Neural cell (in vitro differentiated cells): ENCODE measurements at regions not wholly inside any gene's neighbourhood (a gene's known extent, or its start where the extent isn't known, plus 50 kb on each side); places are given as distances from the start of the nearest gene placed in this dataset.

ENCODE experiments used
- H2AFZ ChIP-seq: fragments of 200-600, 300-800 bp; sonication (generic), shearing (Covaris generic); 2 replicates; pipeline ENCODE4 v1.6.0; 2014; ENCODE audit warnings: low read depth, mild to moderate bottlenecking, antibody characterized with exemption, low read length, moderate library complexity
- H3F3A ChIP-seq: fragments of 200-600 bp; shearing (Covaris generic); 2 replicates; pipeline ENCODE4 v1.6.1; 2016; ENCODE audit warnings: mild to moderate bottlenecking, moderate library complexity, mixed read lengths, antibody characterized with exemption, low read length; ENCODE audit not compliant: insufficient read depth, poor library complexity, severe bottlenecking
- H3K27ac ChIP-seq: fragments of 200-600, 300-800 bp; sonication (generic), shearing (Covaris generic); 2 replicates; pipeline ENCODE4 v1.5.1; 2014; ENCODE audit warnings: mild to moderate bottlenecking, low read length, moderate library complexity
- H3K27me3 ChIP-seq: fragments of 300-800, 200-600 bp; sonication (generic), shearing (Covaris generic); 2 replicates; pipeline ENCODE4 v1.6.0; 2014; ENCODE audit warnings: mild to moderate bottlenecking, low read depth, low read length, moderate library complexity; ENCODE audit not compliant: insufficient read depth
- H3K36me3 ChIP-seq: fragments of 300-800, 200-600 bp; sonication (generic), shearing (Covaris generic); 2 replicates; pipeline ENCODE4 v1.5.1; 2014; ENCODE audit warnings: mild to moderate bottlenecking, antibody characterized with exemption, low read length, moderate library complexity; ENCODE audit not compliant: insufficient read depth
- H3K4me2 ChIP-seq: fragments of 300-800, 200-600 bp; sonication (generic), shearing (Covaris generic); 2 replicates; pipeline ENCODE4 v1.6.0; 2014; ENCODE audit warnings: mild to moderate bottlenecking, low read length
- H3K4me3 ChIP-seq: fragments of 300-800, 200-600 bp; sonication (generic), shearing (Covaris generic); 2 replicates; pipeline ENCODE4 v1.5.1; 2014; ENCODE audit warnings: mild to moderate bottlenecking, low read length, moderate library complexity
- H3K79me2 ChIP-seq: fragments of 200-600 bp; shearing (Covaris generic); replicated peaks from 2 replicates; pipeline ENCODE4 v1.6.0; 2014; ENCODE audit warnings: mild to moderate bottlenecking, low read length, moderate library complexity; ENCODE audit not compliant: insufficient read depth
- H3K9ac ChIP-seq: fragments of 300-800, 200-600 bp; sonication (generic), shearing (Covaris generic); 2 replicates; pipeline ENCODE4 v1.6.1; 2016; ENCODE audit warnings: mild to moderate bottlenecking, low read length, mixed read lengths
- H3K9me2 ChIP-seq: fragments of 200-600 bp; shearing (Covaris generic); 2 replicates; pipeline ENCODE4 v1.6.1; 2016; ENCODE audit warnings: mild to moderate bottlenecking, low read length, mixed read lengths; ENCODE audit not compliant: insufficient read depth
- H3K9me3 ChIP-seq: fragments of 200-600, 300-800 bp; sonication (generic), shearing (Covaris generic); 2 replicates; pipeline ENCODE4 v1.6.1; 2016; ENCODE audit warnings: mild to moderate bottlenecking, mixed run types, low read length, moderate library complexity, mixed read lengths
- H4K20me1 ChIP-seq: fragments of 200-600 bp; shearing (Covaris generic); 2 replicates; pipeline ENCODE4 v1.6.1; 2016; ENCODE audit warnings: mild to moderate bottlenecking, mixed run types; ENCODE audit not compliant: insufficient read depth
- CTCF ChIP-seq: fragments of 450-650 bp; IDR thresholded peaks from 2 replicates; pipeline ENCODE4 v1.5.1; 2014; ENCODE audit warnings: antibody characterized with exemption, mild to moderate bottlenecking, moderate library complexity; ENCODE audit not compliant: poor library complexity, severe bottlenecking
- EP300 ChIP-seq: fragments of 450-650 bp; conservative IDR thresholded peaks from 2 replicates; pipeline ENCODE4 v1.6.1; 2014; ENCODE audit warnings: antibody characterized with exemption, mild to moderate bottlenecking, moderate library complexity; ENCODE audit not compliant: poor library complexity, severe bottlenecking
- EZH2 ChIP-seq: fragments of 200-600, 300-800 bp; shearing (Covaris generic), sonication (generic); IDR thresholded peaks from 2 replicates; pipeline ENCODE4 v1.6.1; 2014; ENCODE audit warnings: antibody characterized with exemption, low read length, borderline replicate concordance, mild to moderate bottlenecking; ENCODE audit not compliant: insufficient read depth, poor library complexity, severe bottlenecking
- MXI1 ChIP-seq: fragments of 450-650 bp; conservative IDR thresholded peaks from 2 replicates; pipeline ENCODE4 v1.6.1; 2014; ENCODE audit warnings: antibody characterized with exemption, mild to moderate bottlenecking; ENCODE audit not compliant: poor library complexity, severe bottlenecking
- POLR2AphosphoS5 ChIP-seq: IDR thresholded peaks from 2 replicates; pipeline ENCODE4 v1.6.1; 2012
- RAD21 ChIP-seq: fragments of 450-650 bp; conservative IDR thresholded peaks from 2 replicates; pipeline ENCODE4 v1.6.1; 2014; ENCODE audit warnings: antibody characterized with exemption, mild to moderate bottlenecking, moderate library complexity
- REST ChIP-seq: IDR thresholded peaks from 2 replicates; pipeline ENCODE4 v1.6.1; 2012; ENCODE audit warnings: borderline replicate concordance
- SMC3 ChIP-seq: fragments of 450-650 bp; conservative IDR thresholded peaks from 2 replicates; pipeline ENCODE4 v1.6.1; 2014; ENCODE audit warnings: antibody characterized with exemption, mild to moderate bottlenecking, moderate library complexity; ENCODE audit not compliant: poor library complexity
- TAF1 ChIP-seq: IDR thresholded peaks from 2 replicates; pipeline ENCODE4 v1.6.1; 2012; ENCODE audit warnings: low read depth

GRCh38 chr5:135213027-135213386 lies 179.0 kb upstream of the PITX1 start:
- Histone ChIP-seq H3K27ac (no peak overlapping the region), H3K9me2 (no peaks in the 10 kb centered on the region), H4K20me1 (no peaks in the 10 kb centered on the region), H2AFZ (no peak overlapping the region), H3K4me2 (no peak overlapping the region), H3K36me3 (no peaks in the 10 kb centered on the region), H3K9me3 (no peaks in the 10 kb centered on the region), H3K79me2 (no peaks in the 10 kb centered on the region), H3K9ac (no peak overlapping the region), H3F3A (no peaks in the 10 kb centered on the region), H3K4me3 (no peak overlapping the region), H3K27me3 (no peaks in the 10 kb centered on the region)
- TF ChIP-seq RAD21 (no peak), SMC3 (no peak), REST (no peak), CTCF (no peak), EZH2 (no peak), EP300 (no peak), MXI1 (no peak), POLR2AphosphoS5 (no peak), TAF1 (no peak)

- no peaks in the 10 kb centered on the region for H4K20me1 ChIP-seq
- no peak overlapping the region for H2AFZ ChIP-seq
- no peaks in the 10 kb centered on the region for H3K36me3 ChIP-seq
- no peaks in the 10 kb centered on the region for H3K27me3 ChIP-seq
- no peak overlapping the region for H3K27ac ChIP-seq
- no peak overlapping the region for H3K4me2 ChIP-seq
- H3K9ac ChIP-seq: no peak overlapping the region
- no peaks in the 10 kb centered on the region for H3F3A ChIP-seq
- TF ChIP-seq SMC3 (no peak), MXI1 (no peak), TAF1 (no peak), POLR2AphosphoS5 (no peak), RAD21 (no peak), EP300 (no peak), REST (no peak), EZH2 (no peak), CTCF (no peak)
- no peaks in the 10 kb centered on the region for H3K79me2 ChIP-seq
- H3K4me3 ChIP-seq: no peak overlapping the region
- H3K9me2 ChIP-seq: no peaks in the 10 kb centered on the region
- no peaks in the 10 kb centered on the region for H3K9me3 ChIP-seq
Measured at GRCh38 chr5:135212361-135213026, 178.5 kb upstream of the PITX1 start.
